ENCODE measurements at regions not wholly inside any gene's neighbourhood (a gene's known extent, or its start where the extent isn't known, plus 50 kb on each side); places are given as distances from the start of the nearest gene placed in this dataset.

GRCh38 chr19:29303069-29303718 lies 90.2 kb upstream of the UQCRFS1 start:
- Mint-ChIP-seq H3K4me3 (peak overlapping the region; percentile 28), H3K9me3 (no peaks in the 10 kb centered on the region), H3K36me3 (no peaks in the 10 kb centered on the region), H3K27ac (peak overlapping the region; percentile 41), H3K4me1 (peaks cover 19% of the 10 kb centered on the region)
- ATAC-seq (peak; percentile 39), DNase-seq (ENCODE audit: low spot score in 2 of 2) (no peak)

- Mint-ChIP-seq H3K9me3 (no peaks in the 10 kb centered on the region), H3K27ac (no peak overlapping the region), H3K36me3 (no peaks in the 10 kb centered on the region), H3K4me3 (no peak overlapping the region), H3K4me1 (peaks cover 19% of the 10 kb centered on the region)
- ATAC-seq = no peak
- DNase-seq (ENCODE audit: low spot score in 2 of 2) = no peak
Measured at GRCh38 chr19:29303719-29304090, 90.8 kb upstream of the UQCRFS1 start.

GRCh38 chr19:29305268-29305667 lies 92.3 kb upstream of the UQCRFS1 start:
- peaks cover 19% of the 10 kb centered on the region for H3K4me1 Mint-ChIP-seq
- ATAC-seq = no peak
- no peaks in the 10 kb centered on the region for H3K36me3 Mint-ChIP-seq
- H3K9me3 Mint-ChIP-seq = no peaks in the 10 kb centered on the region
- H3K4me3 Mint-ChIP-seq = no peak overlapping the region
- no peak for DNase-seq (ENCODE audit: low spot score in 2 of 2)
- no peak overlapping the region for H3K27ac Mint-ChIP-seq

- ATAC-seq (no peak), DNase-seq (ENCODE audit: low spot score in 2 of 2) (no peak)
- no peak overlapping the region for H3K27ac Mint-ChIP-seq
- H3K4me3 Mint-ChIP-seq = no peak overlapping the region
- H3K9me3 Mint-ChIP-seq = no peaks in the 10 kb centered on the region
- H3K36me3 Mint-ChIP-seq = no peaks in the 10 kb centered on the region
- no peaks in the 10 kb centered on the region for H3K4me1 Mint-ChIP-seq
Measured at GRCh38 chr19:29308977-29309590, 96.1 kb upstream of the UQCRFS1 start.

- H3K36me3 Mint-ChIP-seq = no peaks in the 10 kb centered on the region
- no peak overlapping the region for H3K27ac Mint-ChIP-seq
- DNase-seq (ENCODE audit: low spot score in 2 of 2) (no peak), ATAC-seq (no peak)
- H3K4me3 Mint-ChIP-seq = no peak overlapping the region
- H3K9me3 Mint-ChIP-seq = no peaks in the 10 kb centered on the region
- H3K4me1 Mint-ChIP-seq = no peaks in the 10 kb centered on the region
Measured at GRCh38 chr19:29309637-29310036, 96.7 kb upstream of the UQCRFS1 start.

- no peak for DNase-seq (ENCODE audit: low spot score in 2 of 2)
- Mint-ChIP-seq H3K36me3 (no peaks in the 10 kb centered on the region), H3K9me3 (no peaks in the 10 kb centered on the region), H3K4me1 (no peaks in the 10 kb centered on the region), H3K27ac (no peak overlapping the region), H3K4me3 (no peak overlapping the region)
- ATAC-seq = no peak
Measured at GRCh38 chr19:29311191-29311790, 98.3 kb upstream of the UQCRFS1 start.

GRCh38 chr19:29315556-29316190 lies 102.7 kb upstream of the UQCRFS1 start:
- Mint-ChIP-seq H3K27ac (no peak overlapping the region), H3K9me3 (no peaks in the 10 kb centered on the region), H3K36me3 (no peaks in the 10 kb centered on the region), H3K4me3 (no peak overlapping the region), H3K4me1 (no peaks in the 10 kb centered on the region)
- DNase-seq (ENCODE audit: low spot score in 2 of 2) = no peak
- no peak for ATAC-seq

GRCh38 chr19:29318581-29318980 lies 105.6 kb upstream of the UQCRFS1 start:
- no peaks in the 10 kb centered on the region for H3K36me3 Mint-ChIP-seq
- ATAC-seq (no peak), DNase-seq (ENCODE audit: low spot score in 2 of 2) (no peak)
- no peak overlapping the region for H3K4me3 Mint-ChIP-seq
- no peaks in the 10 kb centered on the region for H3K9me3 Mint-ChIP-seq
- no peak overlapping the region for H3K27ac Mint-ChIP-seq
- no peaks in the 10 kb centered on the region for H3K4me1 Mint-ChIP-seq

GRCh38 chr19:29320086-29320485 lies 107.1 kb upstream of the UQCRFS1 start:
- DNase-seq (ENCODE audit: low spot score in 2 of 2) (no peak), ATAC-seq (no peak)
- no peak overlapping the region for H3K4me3 Mint-ChIP-seq
- H3K9me3 Mint-ChIP-seq = no peaks in the 10 kb centered on the region
- H3K27ac Mint-ChIP-seq = no peak overlapping the region
- no peaks in the 10 kb centered on the region for H3K36me3 Mint-ChIP-seq
- H3K4me1 Mint-ChIP-seq = no peaks in the 10 kb centered on the region

- Mint-ChIP-seq H3K9me3 (no peaks in the 10 kb centered on the region), H3K4me3 (no peak overlapping the region), H3K27ac (no peak overlapping the region), H3K4me1 (no peaks in the 10 kb centered on the region), H3K36me3 (no peaks in the 10 kb centered on the region)
- ATAC-seq (no peak), DNase-seq (ENCODE audit: low spot score in 2 of 2) (no peak)
Measured at GRCh38 chr19:29320618-29321017, 107.7 kb upstream of the UQCRFS1 start.

- no peaks in the 10 kb centered on the region for H3K36me3 Mint-ChIP-seq
- H3K9me3 Mint-ChIP-seq = no peaks in the 10 kb centered on the region
- no peaks in the 10 kb centered on the region for H3K4me1 Mint-ChIP-seq
- ATAC-seq (no peak), DNase-seq (ENCODE audit: low spot score in 2 of 2) (peak in 1 of 2 donors; percentile 26)
- H3K27ac Mint-ChIP-seq = no peak overlapping the region
- no peak overlapping the region for H3K4me3 Mint-ChIP-seq
Measured at GRCh38 chr19:29321116-29321515, 108.2 kb upstream of the UQCRFS1 start.

- Mint-ChIP-seq H3K4me1 (peaks cover 6% of the 10 kb centered on the region), H3K27ac (no peak overlapping the region), H3K9me3 (no peaks in the 10 kb centered on the region)
Measured at GRCh38 chr19:29323021-29323430, 110.1 kb upstream of the UQCRFS1 start.

GRCh38 chr19:29323440-29324290 lies 110.7 kb upstream of the UQCRFS1 start:
- H3K27ac Mint-ChIP-seq = no peak overlapping the region

More at GRCh38 chr19:29323021-29323430, 110.1 kb upstream of the UQCRFS1 start:
- Mint-ChIP-seq H3K36me3 (no peaks in the 10 kb centered on the region), H3K4me3 (no peak overlapping the region)
- no peak for DNase-seq (ENCODE audit: low spot score in 2 of 2)
- ATAC-seq = no peak

GRCh38 chr19:29324291-29324680 lies 111.3 kb upstream of the UQCRFS1 start:
- Mint-ChIP-seq H3K4me3 (no peak overlapping the region), H3K27ac (no peak overlapping the region), H3K4me1 (peaks cover 6% of the 10 kb centered on the region), H3K36me3 (no peaks in the 10 kb centered on the region), H3K9me3 (no peaks in the 10 kb centered on the region)
- DNase-seq (ENCODE audit: low spot score in 2 of 2) (no peak), ATAC-seq (no peak)

More at GRCh38 chr19:29323440-29324290, 110.7 kb upstream of the UQCRFS1 start:
- H3K4me3 Mint-ChIP-seq = no peak overlapping the region
- H3K36me3 Mint-ChIP-seq = no peaks in the 10 kb centered on the region
- DNase-seq (ENCODE audit: low spot score in 2 of 2) (peak in 1 of 2 donors; percentile 25), ATAC-seq (no peak)
- H3K4me1 Mint-ChIP-seq = peaks cover 6% of the 10 kb centered on the region
- no peaks in the 10 kb centered on the region for H3K9me3 Mint-ChIP-seq

- ATAC-seq (no peak), DNase-seq (ENCODE audit: low spot score in 2 of 2) (peak in 1 of 2 donors; percentile 32)
- no peaks in the 10 kb centered on the region for H3K36me3 Mint-ChIP-seq
- peaks cover 6% of the 10 kb centered on the region for H3K4me1 Mint-ChIP-seq
- no peak overlapping the region for H3K27ac Mint-ChIP-seq
- H3K9me3 Mint-ChIP-seq = no peaks in the 10 kb centered on the region
- H3K4me3 Mint-ChIP-seq = no peak overlapping the region
Measured at GRCh38 chr19:29324717-29325116, 111.8 kb upstream of the UQCRFS1 start.
